ENCODE measurements at regions not wholly inside any gene's neighbourhood (a gene's known extent, or its start where the extent isn't known, plus 50 kb on each side); places are given as distances from the start of the nearest gene placed in this dataset.
"Not testable (repeated sequence)": the region's sequence is repeated elsewhere in the genome, so short reads cannot be mapped to it uniquely, and the experiment has no call there.

GRCh38 chr14:29376237-29376636 lies 551.4 kb downstream of the PRKD1 start:
- DNase-seq (ENCODE audit: low spot score) = no peak

- DNase-seq (ENCODE audit: low spot score) = no peak
Observed at GRCh38 chr14:29380826-29381225, 546.8 kb downstream of the PRKD1 start.

- no peak for DNase-seq (ENCODE audit: low spot score)
Observed at GRCh38 chr14:29388571-29388970, 539.1 kb downstream of the PRKD1 start.

- no peak for DNase-seq (ENCODE audit: low spot score)
Observed at GRCh38 chr14:29390081-29390832, 537.4 kb downstream of the PRKD1 start.

GRCh38 chr14:29391231-29391630 lies 536.4 kb downstream of the PRKD1 start:
- DNase-seq (ENCODE audit: low spot score) = no peak

GRCh38 chr14:29391801-29392200 lies 535.8 kb downstream of the PRKD1 start:
- no peak for DNase-seq (ENCODE audit: low spot score)

GRCh38 chr14:29392287-29392686 lies 535.4 kb downstream of the PRKD1 start:
- no peak for DNase-seq (ENCODE audit: low spot score)

- no peak for DNase-seq (ENCODE audit: low spot score)
Observed at GRCh38 chr14:29403091-29403490, 524.6 kb downstream of the PRKD1 start.

- no peak for DNase-seq (ENCODE audit: low spot score)
Observed at GRCh38 chr14:29410581-29410980, 517.1 kb downstream of the PRKD1 start.

- DNase-seq (ENCODE audit: low spot score) = not testable (repeated sequence)
Observed at GRCh38 chr14:29414931-29415330, 512.7 kb downstream of the PRKD1 start.

- DNase-seq (ENCODE audit: low spot score) = no peak
Observed at GRCh38 chr14:29419736-29420135, 507.9 kb downstream of the PRKD1 start.

- DNase-seq (ENCODE audit: low spot score) = no peak
Observed at GRCh38 chr14:29421156-29421728, 506.4 kb downstream of the PRKD1 start.

- no peak for DNase-seq (ENCODE audit: low spot score)
Observed at GRCh38 chr14:29425705-29426482, 501.8 kb downstream of the PRKD1 start.

GRCh38 chr14:29442696-29443095 lies 485.0 kb downstream of the PRKD1 start:
- no peak for DNase-seq (ENCODE audit: low spot score)

- no peak for DNase-seq (ENCODE audit: low spot score)
Observed at GRCh38 chr14:29444216-29444615, 483.4 kb downstream of the PRKD1 start.

GRCh38 chr14:29444805-29445204 lies 482.8 kb downstream of the PRKD1 start:
- DNase-seq (ENCODE audit: low spot score) = no peak

GRCh38 chr14:29446971-29447370 lies 480.7 kb downstream of the PRKD1 start:
- DNase-seq (ENCODE audit: low spot score) = no peak

GRCh38 chr14:29451941-29452340 lies 475.7 kb downstream of the PRKD1 start:
- no peak for DNase-seq (ENCODE audit: low spot score)

- no peak for DNase-seq (ENCODE audit: low spot score)
Observed at GRCh38 chr14:29453045-29453444, 474.6 kb downstream of the PRKD1 start.

- DNase-seq (ENCODE audit: low spot score) = no peak
Observed at GRCh38 chr14:29454026-29454693, 473.5 kb downstream of the PRKD1 start.

GRCh38 chr14:29458547-29458946 lies 469.1 kb downstream of the PRKD1 start:
- no peak for DNase-seq (ENCODE audit: low spot score)

GRCh38 chr14:29459531-29459930 lies 468.1 kb downstream of the PRKD1 start:
- DNase-seq (ENCODE audit: low spot score) = no peak
